ENCODE measurements at regions not wholly inside any gene's neighbourhood (a gene's known extent, or its start where the extent isn't known, plus 50 kb on each side); places are given as distances from the start of the nearest gene placed in this dataset.

DNA sequence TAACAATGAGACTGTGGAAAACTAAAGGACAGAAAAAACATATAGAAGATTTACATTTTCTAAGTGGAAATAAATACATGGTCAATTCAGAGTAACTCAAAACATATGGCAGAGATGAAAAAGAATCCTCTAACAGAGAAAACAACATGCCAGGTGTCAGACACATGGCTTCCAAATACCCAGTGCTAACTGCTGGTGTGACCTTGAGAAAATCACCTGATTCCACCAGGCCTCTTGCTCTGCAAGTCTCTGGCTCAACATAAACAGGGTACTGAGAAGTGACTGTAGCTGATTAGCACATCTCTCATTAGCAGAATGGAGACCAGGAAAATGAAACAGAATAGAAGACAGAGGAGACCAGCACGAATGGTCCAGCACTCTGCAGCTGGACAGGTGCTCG lies 210.8 kb downstream of the HNMT start:
- no peaks in the 10 kb centered on the region; the same call in 1 of the 2 replicates for H3K27me3 ChIP-seq (ENCODE audit: control insufficient read depth, insufficient read depth, low read length)
- no peak overlapping the region for H3K4me3 ChIP-seq (ENCODE audit: low read depth, low read length)
- DNase-seq (ENCODE audit: low read depth) = no peak
- ChIA-PET POLR2A (no interaction called here), CTCF (no interaction called here)
- no peaks in the 10 kb centered on the region; the same call in 1 of the 2 replicates for H3K36me3 ChIP-seq (ENCODE audit: control insufficient read depth, insufficient read depth, low read length)
- TF ChIP-seq CTCF (IDR thresholded peaks at IDR 0.05; ENCODE audit: insufficient read depth, low read depth, low read length) = no peak

GRCh38 chr2:138176862-138177439 lies 212.7 kb downstream of the HNMT start:
- ChIA-PET CTCF (no interaction called here), POLR2A (no interaction called here)
- DNase-seq (ENCODE audit: low read depth) = no peak
- TF ChIP-seq CTCF (IDR thresholded peaks at IDR 0.05; ENCODE audit: insufficient read depth, low read depth, low read length) = no peak
- H3K36me3 ChIP-seq (ENCODE audit: control insufficient read depth, insufficient read depth, low read length) = no peaks in the 10 kb centered on the region; the same call in 1 of the 2 replicates
- no peak overlapping the region for H3K4me3 ChIP-seq (ENCODE audit: low read depth, low read length)
- no peaks in the 10 kb centered on the region; the same call in 1 of the 2 replicates for H3K27me3 ChIP-seq (ENCODE audit: control insufficient read depth, insufficient read depth, low read length)

- Histone ChIP-seq H3K36me3 (ENCODE audit: control insufficient read depth, insufficient read depth, low read length) (no peaks in the 10 kb centered on the region; the same call in 1 of the 2 replicates), H3K4me3 (ENCODE audit: low read depth, low read length) (no peak overlapping the region), H3K27me3 (ENCODE audit: control insufficient read depth, insufficient read depth, low read length) (no peaks in the 10 kb centered on the region; the same call in 1 of the 2 replicates)
- CTCF ChIA-PET = no interaction called here
- POLR2A ChIA-PET = no interaction called here
- no peak for DNase-seq (ENCODE audit: low read depth)
- no peak for TF ChIP-seq CTCF (IDR thresholded peaks at IDR 0.05; ENCODE audit: insufficient read depth, low read depth, low read length)
Observed at GRCh38 chr2:138177693-138178092, 213.4 kb downstream of the HNMT start.

DNA sequence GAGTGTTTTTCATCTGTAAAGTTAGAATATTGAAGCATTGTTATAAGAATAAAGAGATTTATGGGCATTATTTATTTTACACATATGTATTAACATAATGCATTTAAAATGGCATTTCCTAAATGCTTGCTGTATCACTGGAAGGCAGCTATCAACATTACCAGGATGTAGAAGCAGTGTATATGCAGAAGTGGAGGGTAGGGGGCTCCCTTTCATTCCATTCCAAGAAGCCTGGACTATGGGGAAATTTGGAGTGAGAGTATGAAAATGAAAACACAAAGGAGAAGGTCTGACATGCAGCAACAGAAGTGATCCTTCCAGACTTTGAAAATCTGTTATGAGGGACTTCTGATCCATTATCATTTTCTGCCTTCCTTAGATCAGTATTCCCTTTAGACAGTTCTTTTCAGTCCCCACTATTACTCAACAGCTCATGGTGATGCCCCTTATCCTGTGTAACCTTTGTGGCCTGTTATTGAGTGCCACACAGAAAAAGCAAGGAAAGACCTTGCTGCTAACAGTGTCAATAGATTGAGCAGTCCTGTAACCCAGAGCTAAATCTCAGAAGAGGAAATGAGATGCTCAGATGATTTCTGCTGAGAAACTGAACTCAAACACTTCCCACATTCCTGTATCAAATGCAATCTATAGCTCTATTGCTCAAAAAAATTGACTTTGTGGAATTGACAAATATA lies 216.6 kb downstream of the HNMT start:
- POLR2A ChIA-PET = no interaction called here
- Histone ChIP-seq H3K27me3 (ENCODE audit: control insufficient read depth, insufficient read depth, low read length) (no peaks in the 10 kb centered on the region; the same call in 1 of the 2 replicates), H3K4me3 (ENCODE audit: low read depth, low read length) (no peak overlapping the region), H3K36me3 (ENCODE audit: control insufficient read depth, insufficient read depth, low read length) (no peaks in the 10 kb centered on the region; the same call in 1 of the 2 replicates)
- CTCF ChIA-PET = interaction anchor here (0.7 to 1.6 kb wide), 2 partner anchors 11 to 13 kb away, joined by 3 to 4 read pairs; no protein-coding TSS in a partner anchor
- 0 out of 2 replicates have a peak, but pooled peaks have one; percentile 12 for TF ChIP-seq CTCF (IDR thresholded peaks at IDR 0.05; ENCODE audit: insufficient read depth, low read depth, low read length)
- no peak for DNase-seq (ENCODE audit: low read depth)

GRCh38 chr2:138182250-138182936 lies 218.1 kb downstream of the HNMT start:
- no peaks in the 10 kb centered on the region for H3K27me3 ChIP-seq (ENCODE audit: control insufficient read depth, insufficient read depth, low read length)
- TF ChIP-seq CTCF (IDR thresholded peaks at IDR 0.05; ENCODE audit: insufficient read depth, low read depth, low read length) = no peak
- no peak for DNase-seq (ENCODE audit: low read depth)
- no peak overlapping the region for H3K4me3 ChIP-seq (ENCODE audit: low read depth, low read length)
- ChIA-PET CTCF (interaction anchor here (0.7 kb wide), 1 partner anchor 22 kb away, joined by 3 read pairs; no protein-coding TSS in a partner anchor), POLR2A (no interaction called here)
- no peaks in the 10 kb centered on the region for H3K36me3 ChIP-seq (ENCODE audit: control insufficient read depth, insufficient read depth, low read length)

All from BJ (cell line).